Adrenal gland (tissue), 5 donors: ENCODE measurements at regions not wholly inside any gene's neighbourhood (a gene's known extent, or its start where the extent isn't known, plus 50 kb on each side); places are given as distances from the start of the nearest gene placed in this dataset.

ENCODE experiments used
- CTCF ChIP-seq, 6 experiments: fragments of 450-650 bp in 4 of 6; fragments of 200-600 bp in 2 of 6; sonication (generic) in 1 of 6; IDR thresholded peaks; 1 replicate in 5 of 6; 2 replicates in 1 of 6; pipeline versions ENCODE4 v1.5.1 to v1.8.0; 2016 to 2021; ENCODE audit warnings: antibody characterized with exemption in 6 of 6, mild to moderate bottlenecking in 2 of 6, moderate library complexity in 1 of 6
- POLR2A ChIP-seq, 2 donors: fragments of 450-650 bp; IDR thresholded peaks; one replicate each; pipeline ENCODE4 v1.6.1; 2017; ENCODE audit warnings: antibody characterized with exemption in 2 of 2, mild to moderate bottlenecking in 2 of 2, moderate library complexity in 1 of 2
- donor health status: DM: no; HTN: no; CAD: no.

- TF ChIP-seq CTCF (IDR thresholded peaks at IDR 0.05), result no peak
- TF ChIP-seq POLR2A (IDR thresholded peaks at IDR 0.05), result no peak
Measured at GRCh38 chr6:147738516-147739162, 230.1 kb downstream of the SAMD5 start.
